ENCODE measurements at regions not wholly inside any gene's neighbourhood (a gene's known extent, or its start where the extent isn't known, plus 50 kb on each side); places are given as distances from the start of the nearest gene placed in this dataset.

- TF ChIP-seq POU6F1 (CRISPR knock-in tag; IDR thresholded peaks at IDR 0.05; ENCODE audit: borderline replicate concordance, low read depth) (no peak), ZC3H10 (CRISPR knock-in tag; IDR thresholded peaks at IDR 0.05) (no peak), CREB5 (CRISPR knock-in tag; IDR thresholded peaks at IDR 0.05; ENCODE audit: low read depth) (no peak), PATZ1 (CRISPR knock-in tag; IDR thresholded peaks at IDR 0.05; ENCODE audit: borderline replicate concordance) (no peak), ZFP30 (CRISPR knock-in tag; IDR thresholded peaks at IDR 0.05) (no peak), ZNF8 (CRISPR knock-in tag; IDR thresholded peaks at IDR 0.05) (no peak), GLIS3 (CRISPR knock-in tag; IDR thresholded peaks at IDR 0.05) (no peak), TCF4 (CRISPR knock-in tag; IDR thresholded peaks at IDR 0.05; ENCODE audit: borderline replicate concordance) (no peak), ZFP3 (CRISPR knock-in tag; IDR thresholded peaks at IDR 0.05) (no peak), ESRRG (CRISPR knock-in tag; IDR thresholded peaks at IDR 0.05) (no peak), RARB (CRISPR knock-in tag; IDR thresholded peaks at IDR 0.05) (no peak), OSR1 (CRISPR knock-in tag; IDR thresholded peaks at IDR 0.05) (no peak), ISL1 (CRISPR knock-in tag; IDR thresholded peaks at IDR 0.05) (no peak)
Observed at GRCh38 chr16:73434621-73435020, 386.7 kb upstream of the ZFHX3 start (continued).

GRCh38 chr16:73433731-73434307, 385.9 kb upstream of the ZFHX3 start:
- TF ChIP-seq TSHZ2 (CRISPR knock-in tag; IDR thresholded peaks at IDR 0.05) (no peak), ISL1 (CRISPR knock-in tag; IDR thresholded peaks at IDR 0.05) (no peak), RARB (CRISPR knock-in tag; IDR thresholded peaks at IDR 0.05) (no peak), POU6F1 (CRISPR knock-in tag; IDR thresholded peaks at IDR 0.05; ENCODE audit: borderline replicate concordance, low read depth) (no peak), BACH2 (CRISPR knock-in tag; IDR thresholded peaks at IDR 0.05; ENCODE audit: borderline replicate concordance) (no peak), CREB5 (CRISPR knock-in tag; IDR thresholded peaks at IDR 0.05; ENCODE audit: low read depth) (no peak), OSR1 (CRISPR knock-in tag; IDR thresholded peaks at IDR 0.05) (no peak), ZFP3 (CRISPR knock-in tag; IDR thresholded peaks at IDR 0.05) (no peak), PPARA (CRISPR knock-in tag; IDR thresholded peaks at IDR 0.05; ENCODE audit: borderline replicate concordance) (no peak), ZNF70 (CRISPR knock-in tag; IDR thresholded peaks at IDR 0.05) (no peak), ZC3H10 (CRISPR knock-in tag; IDR thresholded peaks at IDR 0.05) (no peak), CSDC2 (CRISPR knock-in tag; IDR thresholded peaks at IDR 0.05) (no peak), CSRNP3 (CRISPR knock-in tag; IDR thresholded peaks at IDR 0.05) (no peak), ZNF565 (CRISPR knock-in tag; conservative IDR thresholded peaks at IDR 0.05; ENCODE audit: low read depth) (no peak), ZNF8 (CRISPR knock-in tag; IDR thresholded peaks at IDR 0.05) (no peak), ZFP30 (CRISPR knock-in tag; IDR thresholded peaks at IDR 0.05) (no peak), PATZ1 (CRISPR knock-in tag; IDR thresholded peaks at IDR 0.05; ENCODE audit: borderline replicate concordance) (no peak)
- no peak for ATAC-seq

All from SK-N-SH treated with all-trans-retinoic acid at 6 μM for 48 hours (cell line).